ENCODE measurements at regions not wholly inside any gene's neighbourhood (a gene's known extent, or its start where the extent isn't known, plus 50 kb on each side); places are given as distances from the start of the nearest gene placed in this dataset.

DNA sequence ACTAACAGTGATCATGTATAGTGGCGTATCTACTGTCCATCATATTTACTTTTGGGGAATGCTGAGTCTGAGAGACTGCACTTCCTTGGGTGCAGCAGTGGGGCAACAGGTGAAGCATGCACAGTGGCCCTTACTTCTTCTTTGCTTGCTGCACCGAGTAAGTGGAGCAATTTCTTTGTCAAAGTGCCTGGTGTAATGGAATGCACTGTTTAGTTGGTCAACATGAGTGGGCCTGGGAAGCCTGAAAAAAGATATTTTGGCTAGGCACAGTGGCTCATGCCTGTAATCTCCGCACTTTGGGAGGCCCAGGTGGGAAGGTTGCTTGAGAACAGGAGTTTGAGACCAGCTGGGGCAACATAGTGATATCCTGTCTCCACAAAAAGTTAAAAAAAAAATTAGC is 94.9 kb downstream of the OLFM4 start:
- no peaks in the 10 kb centered on the region for H3K9me3 ChIP-seq
- no peaks in the 10 kb centered on the region for H3K36me3 ChIP-seq
- no peak for DNase-seq (ENCODE audit: low spot score)
- no peak for TF ChIP-seq POLR2A (IDR thresholded peaks at IDR 0.05)
- TF ChIP-seq, protein P1, sequence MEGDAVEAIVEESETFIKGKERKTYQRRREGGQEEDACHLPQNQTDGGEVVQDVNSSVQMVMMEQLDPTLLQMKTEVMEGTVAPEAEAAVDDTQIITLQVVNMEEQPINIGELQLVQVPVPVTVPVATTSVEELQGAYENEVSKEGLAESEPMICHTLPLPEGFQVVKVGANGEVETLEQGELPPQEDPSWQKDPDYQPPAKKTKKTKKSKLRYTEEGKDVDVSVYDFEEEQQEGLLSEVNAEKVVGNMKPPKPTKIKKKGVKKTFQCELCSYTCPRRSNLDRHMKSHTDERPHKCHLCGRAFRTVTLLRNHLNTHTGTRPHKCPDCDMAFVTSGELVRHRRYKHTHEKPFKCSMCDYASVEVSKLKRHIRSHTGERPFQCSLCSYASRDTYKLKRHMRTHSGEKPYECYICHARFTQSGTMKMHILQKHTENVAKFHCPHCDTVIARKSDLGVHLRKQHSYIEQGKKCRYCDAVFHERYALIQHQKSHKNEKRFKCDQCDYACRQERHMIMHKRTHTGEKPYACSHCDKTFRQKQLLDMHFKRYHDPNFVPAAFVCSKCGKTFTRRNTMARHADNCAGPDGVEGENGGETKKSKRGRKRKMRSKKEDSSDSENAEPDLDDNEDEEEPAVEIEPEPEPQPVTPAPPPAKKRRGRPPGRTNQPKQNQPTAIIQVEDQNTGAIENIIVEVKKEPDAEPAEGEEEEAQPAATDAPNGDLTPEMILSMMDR (IDR thresholded peaks at IDR 0.05), result no peak
- 86% methylated on average over 3 of the region's 3 CpGs for WGBS
- intact Hi-C loops (cut with DNase I), result no loop called here
- no peaks in the 10 kb centered on the region for H3K27me3 ChIP-seq (replicated peaks; ENCODE audit: insufficient read depth)
- no peaks in the 10 kb centered on the region for H3K4me1 ChIP-seq (replicated peaks)
- no peak overlapping the region for H3K27ac ChIP-seq
- H3K4me3 ChIP-seq, result no peak overlapping the region

DNA sequence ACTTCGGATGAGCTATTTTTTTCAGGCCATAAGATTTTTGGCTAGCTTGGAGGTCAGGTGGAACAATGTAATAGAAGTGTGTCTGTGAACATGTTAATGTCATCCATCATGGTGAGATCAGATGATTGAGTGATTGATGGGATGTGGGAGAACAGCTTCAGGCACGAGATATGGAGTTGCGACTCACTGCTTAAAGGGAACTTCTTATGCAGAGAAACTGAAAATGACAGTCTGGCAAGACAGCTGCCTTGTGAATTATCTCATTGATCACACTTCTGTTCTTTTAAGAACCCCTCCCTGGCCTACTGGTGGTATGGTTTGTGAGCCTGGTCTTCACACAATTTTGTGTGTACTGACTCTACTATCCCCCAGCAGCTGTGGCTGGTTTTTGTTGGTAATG is 96.0 kb downstream of the OLFM4 start:
- Histone ChIP-seq H3K36me3 (no peaks in the 10 kb centered on the region), H3K27ac (no peak overlapping the region), H3K9me3 (no peaks in the 10 kb centered on the region), H3K4me3 (no peak overlapping the region), H3K4me1 (replicated peaks) (no peaks in the 10 kb centered on the region), H3K27me3 (replicated peaks; ENCODE audit: insufficient read depth) (no peaks in the 10 kb centered on the region)
- intact Hi-C loops (cut with DNase I), result no loop called here
- WGBS, result 68% methylated on average over 3 of the region's 3 CpGs
- DNase-seq (ENCODE audit: low spot score), result no peak
- TF ChIP-seq, protein P1 (IDR thresholded peaks at IDR 0.05), result no peak
- TF ChIP-seq POLR2AphosphoS5 (IDR thresholded peaks at IDR 0.05) (no peak), POLR2A (IDR thresholded peaks at IDR 0.05) (no peak)

DNA sequence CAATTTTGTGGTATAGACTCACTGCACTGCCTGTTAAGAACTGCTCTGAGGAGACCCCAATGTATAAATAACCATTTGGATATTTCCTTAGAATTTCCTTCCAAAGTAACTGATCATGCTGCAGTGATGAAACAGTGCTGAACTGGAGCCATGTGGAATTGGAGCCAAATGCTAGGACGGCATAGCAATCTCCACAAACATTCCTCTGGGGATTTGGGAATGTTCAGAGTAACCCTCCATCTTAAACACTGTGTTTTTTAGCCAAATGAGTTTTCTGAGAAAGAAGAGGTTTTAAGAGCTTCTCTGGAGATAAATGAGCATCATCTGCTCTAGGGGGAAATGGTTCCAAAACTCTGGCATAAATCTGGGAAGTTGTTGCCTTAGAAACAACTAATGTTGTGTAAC is 98.2 kb downstream of the OLFM4 start:
- intact Hi-C loops (cut with DNase I), result no loop called here
- H3K4me3 ChIP-seq, result no peak overlapping the region
- no peaks in the 10 kb centered on the region for H3K27me3 ChIP-seq (replicated peaks; ENCODE audit: insufficient read depth)
- no peak for DNase-seq (ENCODE audit: low spot score)
- WGBS, result 18% methylated on average over 1 of the region's 1 CpG
- no peaks in the 10 kb centered on the region for H3K36me3 ChIP-seq
- no peak overlapping the region for H3K27ac ChIP-seq
- no peak for TF ChIP-seq POLR2A (IDR thresholded peaks at IDR 0.05)
- H3K9me3 ChIP-seq, result no peaks in the 10 kb centered on the region
- H3K4me1 ChIP-seq (replicated peaks), result no peaks in the 10 kb centered on the region

DNA sequence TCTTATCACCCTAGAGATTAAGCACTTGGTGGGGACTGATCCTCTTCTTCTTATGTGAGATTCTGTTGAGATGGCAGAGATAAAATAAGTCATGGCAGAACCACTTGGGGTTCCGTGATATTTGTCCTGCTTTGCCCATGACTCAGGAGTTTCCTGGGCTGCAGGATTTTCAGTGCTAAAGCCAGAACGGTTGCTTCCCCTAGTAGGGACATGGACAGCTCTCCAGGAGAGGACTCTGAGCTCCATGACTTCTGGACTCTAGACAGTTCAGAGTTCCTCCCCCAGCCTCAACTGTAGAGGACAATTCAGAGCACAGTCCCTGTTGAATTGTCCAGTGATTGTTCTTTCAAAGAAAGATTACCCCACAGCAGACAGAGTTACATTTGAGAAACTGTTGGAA is 98.8 kb downstream of the OLFM4 start:
- no peak for DNase-seq (ENCODE audit: low spot score)
- H3K27me3 ChIP-seq (replicated peaks; ENCODE audit: insufficient read depth), result no peaks in the 10 kb centered on the region
- H3K9me3 ChIP-seq, result no peaks in the 10 kb centered on the region
- no peak overlapping the region for H3K27ac ChIP-seq
- no peak overlapping the region for H3K4me3 ChIP-seq
- H3K36me3 ChIP-seq, result no peaks in the 10 kb centered on the region
- intact Hi-C loops (cut with DNase I), result no loop called here
- TF ChIP-seq POLR2A (IDR thresholded peaks at IDR 0.05) (no peak), POLR2AphosphoS5 (IDR thresholded peaks at IDR 0.05) (no peak)
- TF ChIP-seq, protein P1 (IDR thresholded peaks at IDR 0.05), result no peak
- no peaks in the 10 kb centered on the region for H3K4me1 ChIP-seq (replicated peaks)
- 73% methylated on average over 2 of the region's 2 CpGs for WGBS

DNA sequence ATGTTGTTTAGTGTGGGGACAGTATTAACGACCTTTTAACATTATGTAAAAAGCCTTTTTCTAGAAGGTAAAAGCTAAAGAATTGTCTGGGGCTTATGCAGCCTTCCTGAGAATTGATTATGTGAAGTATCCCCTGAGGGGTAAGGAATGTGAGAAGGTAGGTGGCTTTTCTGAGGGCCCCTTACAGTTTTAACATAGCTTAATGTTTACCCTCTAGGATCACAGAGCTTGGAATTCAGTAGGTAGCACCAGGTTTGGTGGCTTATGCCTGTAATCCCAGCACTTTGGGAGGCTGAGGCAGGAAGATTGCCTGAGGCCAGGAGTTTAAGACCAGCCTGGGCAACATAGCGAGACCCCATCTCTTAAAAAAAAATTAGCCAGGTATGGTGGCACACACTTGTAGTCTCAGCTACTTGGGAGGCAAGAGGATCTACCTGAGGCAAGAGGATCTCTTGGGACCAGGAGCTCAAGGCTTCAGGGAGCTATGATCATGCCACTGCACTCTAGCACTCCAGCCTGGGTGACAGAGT is 101.3 kb downstream of the OLFM4 start:
- no peaks in the 10 kb centered on the region for H3K36me3 ChIP-seq
- H3K9me3 ChIP-seq, result no peaks in the 10 kb centered on the region
- no peak overlapping the region for H3K27ac ChIP-seq
- 79% methylated on average over 2 of the region's 2 CpGs for WGBS
- H3K27me3 ChIP-seq (replicated peaks; ENCODE audit: insufficient read depth), result no peaks in the 10 kb centered on the region
- TF ChIP-seq POLR2A (IDR thresholded peaks at IDR 0.05) (no peak), POLR2AphosphoS5 (IDR thresholded peaks at IDR 0.05) (no peak)
- TF ChIP-seq, protein P1 (IDR thresholded peaks at IDR 0.05), result no peak
- H3K4me1 ChIP-seq (replicated peaks), result no peaks in the 10 kb centered on the region
- DNase-seq (ENCODE audit: low spot score), result no peak
- intact Hi-C loops (cut with DNase I), result no loop called here
- H3K4me3 ChIP-seq, result no peak overlapping the region
